Caco-2 (cell line): ENCODE measurements at regions not wholly inside any gene's neighbourhood (a gene's known extent, or its start where the extent isn't known, plus 50 kb on each side); places are given as distances from the start of the nearest gene placed in this dataset.
"Not testable (repeated sequence)": the region's sequence is repeated elsewhere in the genome, so short reads cannot be mapped to it uniquely, and the experiment has no call there.

Experiments
- BruUV-seq: library from RNA; stranded (reverse); fragments of 400-500 nt; replicated peaks from 2 replicates; lab custom pipeline; 2021; lab: Mats Ljungman, UMichigan
- CTCF ChIA-PET: fragments of 300-600 bp; sonication (Branson Sonifier 250); formaldehyde crosslinking; loops from one replicate; lab custom pipeline; 2022; ENCODE audit warnings: antibody characterized with exemption; lab: Charles Lee
- POLR2A ChIA-PET: fragments of 300-600 bp; sonication (Branson Sonifier 250); formaldehyde crosslinking; loops from one replicate; lab custom pipeline; 2022; ENCODE audit warnings: antibody characterized with exemption; lab: Charles Lee
- DNase-seq, 2 experiments: peaks; one replicate each; pipeline versions ENCODE4 v3.0.0 to v3.0.0-alpha.2; 2020 to 2022
- H3K27me3 ChIP-seq: replicated peaks from 2 replicates; pipeline ENCODE4 v1.6.0; 2011; ENCODE audit warnings: low read length; ENCODE audit not compliant: control insufficient read depth, insufficient read depth
- H3K36me3 ChIP-seq: 2 replicates; pipeline ENCODE4 v1.5.1; 2011; ENCODE audit warnings: low read length; ENCODE audit not compliant: control insufficient read depth, insufficient read depth
- H3K4me1 ChIP-seq: fragments of 250-450 bp; sonication (Bioruptor Pico); 2 replicates; pipeline ENCODE4 v1.5.1; 2020; ENCODE audit warnings: mild to moderate bottlenecking
- H3K4me3 ChIP-seq: 2 replicates; pipeline ENCODE4 v1.5.1; 2011; ENCODE audit warnings: low read depth, mild to moderate bottlenecking, control low read depth, low read length
- H3K9me3 ChIP-seq: fragments of 250-450 bp; sonication (Bioruptor Pico); 2 replicates; pipeline ENCODE4 v1.5.1; 2020; ENCODE audit warnings: mild to moderate bottlenecking, moderate library complexity
- H3K27ac Mint-ChIP-seq: one replicate; pipeline ENCODE4 v1.8.0; 2022; ENCODE audit warnings: mixed read lengths; ENCODE audit not compliant: unreplicated experiment
- H3K27me3 Mint-ChIP-seq: one replicate; pipeline ENCODE4 v1.8.0; 2022; ENCODE audit warnings: mixed read lengths; ENCODE audit not compliant: insufficient read depth, unreplicated experiment
- H3K36me3 Mint-ChIP-seq: one replicate; pipeline ENCODE4 v1.8.0; 2022; ENCODE audit warnings: mild to moderate bottlenecking, mixed read lengths; ENCODE audit not compliant: insufficient read depth, unreplicated experiment
- H3K4me1 Mint-ChIP-seq: one replicate; pipeline ENCODE4 v1.8.0; 2022; ENCODE audit warnings: low read depth, mixed read lengths; ENCODE audit not compliant: unreplicated experiment
- H3K4me3 Mint-ChIP-seq: one replicate; pipeline ENCODE4 v1.8.0; 2022; ENCODE audit warnings: mild to moderate bottlenecking, moderate library complexity, mixed read lengths; ENCODE audit not compliant: unreplicated experiment
- H3K9me3 Mint-ChIP-seq: one replicate; pipeline ENCODE4 v1.8.0; 2022; ENCODE audit warnings: mixed read lengths; ENCODE audit not compliant: unreplicated experiment
- CTCF ChIP-seq, 2 experiments: fragments of 200-600 bp in 1 of 2; IDR thresholded peaks; 1 replicate in 1 of 2; 2 replicates in 1 of 2; pipeline versions ENCODE4 v1.5.1 to v1.8.0; 2011 to 2022; ENCODE audit warnings: antibody characterized with exemption in 1 of 2, control low read depth in 1 of 2, inconsistent platforms in 1 of 2, low read depth in 1 of 2, low read length in 1 of 2, mild to moderate bottlenecking in 1 of 2, moderate library complexity in 1 of 2; ENCODE audit not compliant: insufficient read depth in 1 of 2, severe bottlenecking in 1 of 2, unreplicated experiment in 1 of 2
- intact Hi-C: fragments of 100-400 bp; cut with micrococcal nuclease; formaldehyde crosslinking; loops from one replicate; pipeline ENCODE4 v1.10.0; 2022; ENCODE audit not compliant: unreplicated experiment

GRCh38 chr20:56706867-56707360, 77.8 kb downstream of the TFAP2C start:
- H3K4me1 Mint-ChIP-seq = peaks cover 7% of the 10 kb centered on the region
- Histone ChIP-seq H3K4me1 (peaks cover 8% of the 10 kb centered on the region), H3K27me3 (no peaks in the 10 kb centered on the region), H3K36me3 (no peaks in the 10 kb centered on the region), H3K4me3 (no peak overlapping the region), H3K9me3 (no peaks in the 10 kb centered on the region)
- CTCF ChIA-PET = no interaction called here
- POLR2A ChIA-PET = no interaction called here
- H3K36me3 Mint-ChIP-seq = no peaks in the 10 kb centered on the region
- TF ChIP-seq CTCF (IDR thresholded peaks at IDR 0.05; ENCODE audit: insufficient read depth in 1 of 2, low read depth in 1 of 2, low read length in 1 of 2, severe bottlenecking in 1 of 2, unreplicated experiment in 1 of 2) = no peak
- H3K27ac Mint-ChIP-seq = no peak overlapping the region
- no peaks in the 10 kb centered on the region for H3K9me3 Mint-ChIP-seq
- H3K27me3 Mint-ChIP-seq = no peaks in the 10 kb centered on the region
- no peak overlapping the region for H3K4me3 Mint-ChIP-seq
- intact Hi-C loops = no loop called here
- no TSS peak for BruUV-seq
- DNase-seq = no peak

GRCh38 chr20:56708991-56709390, 79.9 kb downstream of the TFAP2C start:
- BruUV-seq = no TSS peak
- ChIA-PET POLR2A (no interaction called here), CTCF (interaction anchor here (0.6 kb wide), 1 partner anchor 24 kb away, joined by 3 read pairs; no protein-coding TSS in a partner anchor)
- Mint-ChIP-seq H3K27ac (no peak overlapping the region), H3K36me3 (no peaks in the 10 kb centered on the region), H3K4me3 (no peak overlapping the region), H3K27me3 (no peaks in the 10 kb centered on the region), H3K4me1 (peaks cover 7% of the 10 kb centered on the region), H3K9me3 (no peaks in the 10 kb centered on the region)
- intact Hi-C loops = no loop called here
- no peaks in the 10 kb centered on the region for H3K36me3 ChIP-seq
- H3K4me1 ChIP-seq = peaks cover 13% of the 10 kb centered on the region
- no peak for TF ChIP-seq CTCF (IDR thresholded peaks at IDR 0.05; ENCODE audit: insufficient read depth in 1 of 2, low read depth in 1 of 2, low read length in 1 of 2, severe bottlenecking in 1 of 2, unreplicated experiment in 1 of 2)
- H3K9me3 ChIP-seq = 0 out of 2 replicates have a peak, but pooled peaks cover 2% of the 10 kb centered on the region
- H3K27me3 ChIP-seq = no peaks in the 10 kb centered on the region
- no peak overlapping the region for H3K4me3 ChIP-seq
- DNase-seq = no peak

GRCh38 chr20:56710125-56710524, 81.0 kb downstream of the TFAP2C start:
- DNase-seq = no peak
- H3K27me3 Mint-ChIP-seq = no peaks in the 10 kb centered on the region
- H3K27me3 ChIP-seq = no peaks in the 10 kb centered on the region
- H3K27ac Mint-ChIP-seq = no peak overlapping the region
- ChIA-PET POLR2A (no interaction called here), CTCF (no interaction called here)
- H3K4me1 Mint-ChIP-seq = peaks cover 7% of the 10 kb centered on the region
- peaks cover 13% of the 10 kb centered on the region for H3K4me1 ChIP-seq
- intact Hi-C loops = no loop called here
- no peak for TF ChIP-seq CTCF (IDR thresholded peaks at IDR 0.05; ENCODE audit: insufficient read depth in 1 of 2, low read depth in 1 of 2, low read length in 1 of 2, severe bottlenecking in 1 of 2, unreplicated experiment in 1 of 2)
- no peaks in the 10 kb centered on the region for H3K9me3 Mint-ChIP-seq
- no peak overlapping the region for H3K4me3 Mint-ChIP-seq
- BruUV-seq = no TSS peak
- no peaks in the 10 kb centered on the region for H3K36me3 Mint-ChIP-seq
- H3K9me3 ChIP-seq = 0 out of 2 replicates have a peak, but pooled peaks cover 2% of the 10 kb centered on the region
- H3K36me3 ChIP-seq = no peaks in the 10 kb centered on the region
- no peak overlapping the region for H3K4me3 ChIP-seq

GRCh38 chr20:56710577-56710976, 81.5 kb downstream of the TFAP2C start:
- intact Hi-C loops = not testable (repeated sequence)

More at GRCh38 chr20:56710577-56710976, 81.5 kb downstream of the TFAP2C start:
- H3K4me3 Mint-ChIP-seq, H3K36me3 ChIP-seq, POLR2A ChIA-PET, H3K9me3 ChIP-seq, H3K4me3 ChIP-seq, BruUV-seq, H3K27ac Mint-ChIP-seq, H3K36me3 Mint-ChIP-seq, H3K4me1 Mint-ChIP-seq, H3K27me3 ChIP-seq, H3K27me3 Mint-ChIP-seq, H3K9me3 Mint-ChIP-seq, DNase-seq: not testable (repeated sequence)
- peaks cover 13% of the 10 kb centered on the region for H3K4me1 ChIP-seq
- CTCF ChIA-PET = interaction anchor here (0.6 kb wide), 1 partner anchor 274 kb away, joined by 3 read pairs; no protein-coding TSS in a partner anchor
